Activated CD8-positive, alpha-beta memory T cell treated with anti-CD3 and anti-CD28 coated beads, Interleukin-2, amount 50 U/mL, for 1 hour (primary cell): ENCODE measurements at regions not wholly inside any gene's neighbourhood (a gene's known extent, or its start where the extent isn't known, plus 50 kb on each side); places are given as distances from the start of the nearest gene placed in this dataset.
"Not testable (repeated sequence)": the region's sequence is repeated elsewhere in the genome, so short reads cannot be mapped to it uniquely, and the experiment has no call there.

Experiments used
- DNase-seq: peaks from one replicate; pipeline ENCODE4 v3.0.0-alpha.2; 2020; ENCODE audit errors: extremely low read depth

GRCh38 chr13:39893808-39894207, 238.3 kb downstream of the COG6 start:
- DNase-seq = no peak

DNA sequence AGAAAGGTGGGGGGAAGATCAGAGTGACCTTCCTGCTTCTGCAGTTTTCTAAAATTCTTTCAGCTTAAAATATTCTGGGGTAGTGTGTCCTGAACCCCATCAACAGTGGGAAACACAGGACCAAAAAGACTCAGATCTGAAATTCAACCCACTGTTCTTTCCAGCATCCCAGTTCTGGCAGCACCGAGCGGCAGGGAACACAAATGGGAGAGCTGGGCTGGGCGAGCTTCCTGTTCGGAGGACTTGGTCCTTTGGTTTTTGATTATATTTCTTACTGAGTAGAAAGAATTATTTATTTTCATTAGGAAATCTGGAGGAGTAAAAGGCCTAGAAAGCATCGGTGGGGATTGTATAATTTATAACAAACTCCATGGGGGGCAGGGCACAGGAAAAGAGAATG, 239.1 kb downstream of the COG6 start:
- DNase-seq = no peak

DNA sequence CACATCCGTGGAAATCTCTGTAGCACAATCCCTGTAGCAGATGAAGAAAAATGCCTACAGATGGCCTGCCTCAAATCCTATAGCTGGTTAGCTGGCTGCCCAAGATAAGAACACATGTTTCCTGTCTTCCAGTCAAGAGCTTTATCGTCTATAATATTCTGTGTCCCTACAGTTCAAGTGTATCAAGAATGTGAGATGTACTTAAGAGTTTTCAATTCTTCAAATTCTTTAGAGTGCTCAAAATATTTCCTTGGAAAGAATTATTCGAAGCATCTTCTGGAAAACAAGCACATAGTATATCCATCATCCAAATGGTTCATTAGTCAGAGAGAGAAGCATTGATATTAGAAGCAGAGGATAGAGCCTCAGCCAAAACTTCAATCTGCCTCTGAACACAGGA, 239.8 kb downstream of the COG6 start:
- no peak for DNase-seq

DNA sequence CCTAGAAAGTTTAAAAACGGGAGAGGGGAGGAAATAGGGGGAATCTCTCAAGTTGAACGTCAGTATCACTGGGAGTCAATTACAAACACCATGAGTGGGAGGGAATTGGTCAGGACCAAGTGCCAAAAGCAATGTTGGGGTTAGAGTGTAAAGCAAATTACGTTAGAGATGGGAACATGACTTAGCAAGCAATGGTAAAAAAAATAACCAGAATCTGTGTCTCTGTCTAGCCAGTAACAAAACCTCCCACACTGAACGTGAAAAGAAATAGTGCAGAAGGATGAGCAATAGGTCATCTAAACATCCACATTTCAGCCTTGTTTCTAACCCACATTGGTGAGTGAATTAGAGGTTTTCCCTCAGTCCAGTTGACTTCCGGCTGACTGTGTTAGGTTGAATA, 242.2 kb downstream of the COG6 start:
- DNase-seq = no peak

- no peak for DNase-seq
These were observed 244.8 kb downstream of the COG6 start for GRCh38 chr13:39900106-39900750.

DNA sequence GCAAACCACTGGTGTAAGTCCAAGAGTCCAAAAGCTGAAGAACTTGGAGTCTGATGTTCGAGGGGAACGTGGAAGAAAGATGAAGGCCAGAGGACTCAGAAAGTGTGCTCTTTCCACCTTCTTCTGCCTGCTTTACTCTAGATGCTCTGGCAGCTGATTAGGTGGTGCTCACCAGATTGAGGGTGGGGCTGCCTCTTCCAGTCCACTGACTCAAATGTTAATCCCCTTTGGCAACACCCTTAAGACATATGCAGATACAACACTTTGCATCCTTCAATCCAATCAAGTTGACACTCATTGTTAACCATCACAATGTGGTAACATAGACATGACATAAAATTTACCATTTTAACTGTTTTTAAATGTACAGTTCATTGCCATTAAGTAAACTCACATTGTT, 249.5 kb downstream of the COG6 start:
- DNase-seq = no peak

- no peak for DNase-seq
These were observed 254.2 kb downstream of the COG6 start for GRCh38 chr13:39909634-39910033.

- DNase-seq = no peak
These were observed 254.6 kb downstream of the COG6 start for GRCh38 chr13:39910041-39910440.

DNA sequence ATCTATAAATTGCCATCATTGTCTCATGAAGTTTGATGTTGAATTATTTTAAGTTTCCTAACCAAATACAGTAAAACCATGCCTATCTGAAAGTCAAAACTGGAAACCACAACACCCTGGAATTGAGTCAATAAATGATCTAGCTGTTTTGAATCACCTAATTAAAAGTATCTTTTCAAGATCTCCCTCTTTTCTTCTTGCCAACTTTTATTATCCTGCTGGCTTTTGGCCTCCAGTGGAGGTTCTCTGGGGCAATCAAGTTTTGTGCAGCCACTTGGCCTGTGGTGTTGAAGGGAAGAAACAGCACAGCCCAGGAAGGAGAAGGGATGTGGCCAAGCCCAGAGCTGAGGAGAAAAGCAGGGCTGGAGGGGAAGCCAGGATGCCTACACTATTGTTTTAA, 255.4 kb downstream of the COG6 start:
- DNase-seq = no peak

DNA sequence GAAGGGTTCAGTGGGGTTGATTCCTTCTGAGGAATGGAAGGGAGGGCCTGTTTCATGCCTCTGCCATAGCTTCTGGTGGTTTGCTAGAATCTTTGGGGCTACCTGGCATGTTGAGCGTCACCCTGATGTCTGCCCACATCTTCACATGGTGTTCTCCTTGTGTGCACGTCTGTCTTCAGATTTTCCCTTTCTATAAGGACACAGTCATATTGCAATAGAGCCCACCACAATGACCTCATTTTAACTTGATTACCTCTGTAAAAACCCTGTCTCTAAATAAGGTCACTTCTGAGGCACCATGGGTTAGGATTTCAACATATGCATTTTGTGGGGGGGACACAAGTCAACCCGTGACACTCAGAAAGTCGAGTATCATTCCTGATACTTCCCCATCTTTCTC, 257.9 kb downstream of the COG6 start:
- no peak for DNase-seq

DNA sequence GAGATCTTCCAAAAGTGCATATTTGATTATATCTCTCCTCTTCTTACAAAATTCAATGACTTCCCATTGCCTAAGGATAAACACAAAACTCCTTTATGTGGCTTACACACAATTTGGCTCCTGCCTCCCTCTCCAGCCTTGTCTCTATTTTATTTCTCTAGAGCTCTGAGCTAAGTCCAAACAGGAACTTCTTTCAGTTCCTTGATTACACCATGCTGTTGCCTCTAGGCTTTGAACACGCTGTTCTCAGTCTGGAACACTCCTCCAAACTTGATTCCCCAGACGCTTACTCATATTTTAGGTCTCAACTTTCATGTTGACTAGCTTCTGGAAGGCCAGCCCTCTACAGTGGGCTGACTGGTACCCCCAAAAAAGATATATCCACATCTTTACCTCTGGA, 258.5 kb downstream of the COG6 start:
- DNase-seq = no peak

DNA sequence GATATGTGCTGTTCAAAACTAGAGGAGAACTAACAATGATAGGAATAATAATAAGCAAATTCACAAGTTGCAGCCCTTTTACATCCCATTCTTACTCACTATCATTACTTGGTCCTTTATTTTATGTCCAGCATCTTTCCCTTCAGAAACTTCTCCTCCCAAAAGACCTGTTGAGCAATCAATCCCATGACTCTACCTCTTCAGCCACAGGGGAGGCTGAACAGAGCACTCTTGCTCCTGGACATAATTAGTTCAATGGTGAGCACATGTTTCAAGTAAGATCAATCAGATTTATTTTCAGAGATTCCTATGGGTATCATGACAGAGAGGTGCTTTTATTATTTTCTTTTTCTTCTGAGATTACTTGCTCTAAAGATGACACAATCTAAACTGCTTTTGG, 260.0 kb downstream of the COG6 start:
- no peak for DNase-seq

GRCh38 chr13:39916330-39916729, 260.9 kb downstream of the COG6 start:
- DNase-seq = no peak

DNA sequence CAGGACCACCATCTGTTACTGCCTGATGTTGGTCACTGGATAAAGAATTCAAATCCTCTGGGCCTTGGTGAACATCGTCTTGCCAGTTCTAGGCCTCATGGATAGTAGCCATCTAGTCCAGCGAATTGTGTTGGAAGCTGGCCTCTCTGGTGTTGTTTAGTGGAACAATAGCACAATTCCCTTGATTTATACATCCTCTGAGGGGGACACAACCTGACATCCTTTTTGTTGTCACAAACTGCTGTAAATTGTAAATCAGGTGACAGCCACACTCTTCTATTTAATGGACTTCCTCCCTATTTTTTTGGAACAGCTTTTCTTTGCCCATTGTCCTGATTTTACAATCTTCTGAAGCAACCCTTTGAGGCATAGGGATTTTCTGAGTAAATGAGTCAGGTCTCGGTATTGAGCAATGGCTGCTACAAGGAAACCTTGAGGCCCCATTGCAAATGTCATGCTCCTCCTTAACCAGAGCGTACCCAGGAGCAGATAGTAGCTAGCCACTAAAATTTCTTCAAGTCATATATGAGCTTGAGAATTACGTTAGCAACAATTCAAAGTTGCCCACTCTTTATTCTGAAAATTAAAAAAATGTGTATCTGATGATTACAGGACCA, 263.3 kb downstream of the COG6 start:
- DNase-seq = no peak

DNA sequence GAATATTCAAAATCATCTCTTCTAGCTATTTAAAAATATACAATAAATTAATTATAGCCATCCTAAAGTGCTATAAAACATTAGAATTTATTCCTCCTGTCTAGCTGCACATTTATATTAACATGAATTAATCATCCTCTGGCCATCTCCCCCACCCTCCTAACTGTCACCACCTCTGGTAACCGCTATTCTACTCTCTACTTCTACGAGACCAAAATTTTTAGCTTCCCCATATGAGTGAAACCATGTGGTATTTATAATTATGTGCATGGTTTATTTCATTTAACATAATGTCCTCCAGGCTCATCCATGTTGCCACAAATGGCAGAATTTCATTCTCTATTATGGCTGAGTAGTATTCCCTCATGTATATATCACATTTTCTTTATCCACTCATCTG, 265.2 kb downstream of the COG6 start:
- DNase-seq = no peak

GRCh38 chr13:39926345-39926744, 270.9 kb downstream of the COG6 start:
- DNase-seq = no peak

GRCh38 chr13:39928261-39928660, 272.8 kb downstream of the COG6 start:
- DNase-seq = no peak

- DNase-seq = no peak
These were observed 274.1 kb downstream of the COG6 start for GRCh38 chr13:39929583-39929982.

- DNase-seq = no peak
These were observed 274.6 kb downstream of the COG6 start for GRCh38 chr13:39930060-39930459.

GRCh38 chr13:39930544-39931444, 275.3 kb downstream of the COG6 start:
- DNase-seq = no peak

DNA sequence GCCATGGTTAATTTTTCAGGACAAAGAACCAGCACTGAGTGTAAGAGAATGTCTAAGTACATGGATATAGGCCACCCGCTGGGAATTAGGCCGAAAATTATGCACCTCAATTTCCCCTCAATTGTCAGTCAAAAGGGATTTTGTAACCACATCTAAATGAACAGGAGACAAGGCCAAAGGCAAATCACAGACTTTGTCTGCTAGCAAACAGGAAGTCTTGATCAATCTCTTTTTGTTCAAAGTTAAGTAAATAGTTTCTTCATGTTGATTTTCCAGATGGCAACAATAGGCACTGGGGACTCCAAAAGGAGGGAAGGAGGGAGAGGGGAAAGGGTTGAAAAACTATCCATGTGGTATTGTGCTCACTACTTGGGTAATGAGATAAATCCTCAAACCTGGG, 276.0 kb downstream of the COG6 start:
- no peak for DNase-seq

DNA sequence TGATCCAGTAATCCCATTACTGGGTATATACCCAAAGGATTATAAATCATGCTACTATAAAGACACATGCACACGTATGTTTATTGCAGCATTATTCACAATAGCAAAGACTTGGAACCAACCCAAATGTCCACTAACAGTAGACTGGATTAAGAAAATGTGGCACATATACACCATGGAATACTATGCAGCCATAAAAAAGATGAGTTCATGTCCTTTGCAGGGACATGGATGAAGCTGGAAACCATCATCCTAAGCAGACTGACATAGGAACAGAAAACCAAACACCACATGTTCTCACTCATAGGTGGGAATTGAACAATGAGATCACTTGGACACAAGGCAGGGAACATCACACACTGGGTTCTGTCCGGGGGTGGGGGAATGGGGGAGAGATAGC, 277.1 kb downstream of the COG6 start:
- not testable (repeated sequence) for DNase-seq

- no peak for DNase-seq
These were observed 279.7 kb downstream of the COG6 start for GRCh38 chr13:39935155-39935554.
